H9 (cell line): ENCODE measurements at regions not wholly inside any gene's neighbourhood (a gene's known extent, or its start where the extent isn't known, plus 50 kb on each side); places are given as distances from the start of the nearest gene placed in this dataset.

ENCODE experiments used
- DNase-seq: peaks from one replicate; pipeline ENCODE4 v3.0.0-alpha.2; 2017
- H2AFZ ChIP-seq: one replicate; pipeline ENCODE4 v1.6.1; 2013; ENCODE audit warnings: mild to moderate bottlenecking, low read length, control low read depth, moderate library complexity
- H2AK5ac ChIP-seq: 2 replicates; pipeline ENCODE4 v1.6.1; 2013; ENCODE audit warnings: low read length, control low read depth, mixed read lengths; ENCODE audit not compliant: insufficient read length
- H2BK120ac ChIP-seq: one replicate; pipeline ENCODE4 v1.6.1; 2013; ENCODE audit warnings: low read depth, mild to moderate bottlenecking, low read length, control low read depth, inconsistent platforms; ENCODE audit not compliant: poor library complexity, severe bottlenecking
- H2BK12ac ChIP-seq: 2 replicates; pipeline ENCODE4 v1.6.1; 2013; ENCODE audit warnings: low read length, control low read depth, mixed read lengths, low read depth; ENCODE audit not compliant: insufficient read length
- H2BK15ac ChIP-seq: 2 replicates; pipeline ENCODE4 v1.6.1; 2013; ENCODE audit warnings: low read depth, low read length, control low read depth
- H2BK20ac ChIP-seq: one replicate; pipeline ENCODE4 v1.6.1; 2013; ENCODE audit warnings: low read depth, mild to moderate bottlenecking, low read length, control low read depth, inconsistent platforms; ENCODE audit not compliant: poor library complexity, severe bottlenecking
- H2BK5ac ChIP-seq: 2 replicates; pipeline ENCODE4 v1.6.1; 2013; ENCODE audit warnings: low read length, control low read depth, mixed read lengths; ENCODE audit not compliant: insufficient read length
- H3K14ac ChIP-seq: 2 replicates; pipeline ENCODE4 v1.6.1; 2013; ENCODE audit warnings: low read length, control low read depth; ENCODE audit not compliant: insufficient read depth
- H3K18ac ChIP-seq: 2 replicates; pipeline ENCODE4 v1.6.1; 2013; ENCODE audit warnings: low read depth, mild to moderate bottlenecking, mixed read lengths, low read length, control low read depth; ENCODE audit not compliant: insufficient read length
- H3K23ac ChIP-seq: 2 replicates; pipeline ENCODE4 v1.6.1; 2013; ENCODE audit warnings: low read length, control low read depth, mixed read lengths, low read depth; ENCODE audit not compliant: insufficient read length
- H3K23me2 ChIP-seq: 2 replicates; pipeline ENCODE4 v1.6.1; 2013; ENCODE audit warnings: low read depth, mild to moderate bottlenecking, mixed read lengths, low read length, control low read depth; ENCODE audit not compliant: insufficient read length, poor library complexity, severe bottlenecking
- H3K27ac ChIP-seq: 2 replicates; pipeline ENCODE4 v1.5.1; 2013; ENCODE audit warnings: low read length, control low read depth, mixed read lengths, low read depth; ENCODE audit not compliant: insufficient read length
- H3K27me3 ChIP-seq: 2 replicates; pipeline ENCODE4 v1.6.1; 2013; ENCODE audit warnings: low read length, control low read depth, inconsistent platforms; ENCODE audit not compliant: insufficient read depth
- H3K4ac ChIP-seq: 2 replicates; pipeline ENCODE4 v1.6.1; 2013; ENCODE audit warnings: low read depth, mild to moderate bottlenecking, control low read depth, inconsistent platforms, low read length, moderate library complexity
- H3K4me1 ChIP-seq: 2 replicates; pipeline ENCODE4 v1.6.1; 2013; ENCODE audit warnings: low read length, control low read depth, inconsistent platforms; ENCODE audit not compliant: insufficient read depth
- H3K4me2 ChIP-seq: 2 replicates; pipeline ENCODE4 v1.6.1; 2013; ENCODE audit warnings: low read length, control low read depth, mixed read lengths; ENCODE audit not compliant: insufficient read length, insufficient read depth
- H3K56ac ChIP-seq: 2 replicates; pipeline ENCODE4 v1.6.1; 2013; ENCODE audit warnings: low read depth, mild to moderate bottlenecking, mixed read lengths, low read length, control low read depth; ENCODE audit not compliant: insufficient read length
- H3K79me1 ChIP-seq: 2 replicates; pipeline ENCODE4 v1.6.1; 2013; ENCODE audit warnings: low read depth, mild to moderate bottlenecking, moderate library complexity, low read length, control low read depth, inconsistent platforms; ENCODE audit not compliant: insufficient read depth, poor library complexity, severe bottlenecking
- H3K79me2 ChIP-seq: 2 replicates; pipeline ENCODE4 v1.6.1; 2013; ENCODE audit warnings: low read length, control low read depth, inconsistent platforms; ENCODE audit not compliant: insufficient read depth
- H3K9ac ChIP-seq: 2 replicates; pipeline ENCODE4 v1.6.1; 2013; ENCODE audit warnings: low read length, control low read depth, mixed read lengths; ENCODE audit not compliant: insufficient read length; ENCODE audit errors: extremely low read depth
- H3K9me3 ChIP-seq: one replicate; pipeline ENCODE4 v1.6.1; 2013; ENCODE audit warnings: low read depth, low read length, inconsistent platforms; ENCODE audit not compliant: control insufficient read depth
- H3T11ph ChIP-seq: one replicate; pipeline ENCODE4 v1.6.1; 2013; ENCODE audit warnings: mild to moderate bottlenecking, low read length, control low read depth, inconsistent platforms
- H4K20me1 ChIP-seq: one replicate; pipeline ENCODE4 v1.6.1; 2013; ENCODE audit not compliant: control insufficient read depth, insufficient read length, insufficient read depth
- H4K5ac ChIP-seq: 2 replicates; pipeline ENCODE4 v1.6.1; 2013; ENCODE audit warnings: low read depth, mild to moderate bottlenecking, mixed read lengths, low read length, control low read depth; ENCODE audit not compliant: insufficient read length
- H4K8ac ChIP-seq: replicated peaks from 2 replicates; pipeline ENCODE4 v1.6.1; 2013; ENCODE audit warnings: low read length, control low read depth, mixed read lengths, low read depth; ENCODE audit not compliant: insufficient read length
- H4K91ac ChIP-seq: 2 replicates; pipeline ENCODE4 v1.6.1; 2013; ENCODE audit warnings: low read depth, mild to moderate bottlenecking, moderate library complexity, mixed read lengths, low read length, control low read depth; ENCODE audit not compliant: insufficient read length
- H3K27ac Mint-ChIP-seq, 3 experiments: 2 replicates in 2 of 3; 3 replicates in 1 of 3; pipeline ENCODE4 v1.8.0; 2020 to 2021; ENCODE audit warnings: mixed read lengths in 3 of 3, mild to moderate bottlenecking in 1 of 3, moderate library complexity in 1 of 3
- H3K27me3 Mint-ChIP-seq: 2 replicates; pipeline ENCODE4 v1.8.0; 2021; ENCODE audit warnings: low read depth, mild to moderate bottlenecking, moderate library complexity, mixed read lengths
- H3K36me3 Mint-ChIP-seq, 3 experiments: 2 replicates in 2 of 3; 3 replicates in 1 of 3; pipeline ENCODE4 v1.8.0; 2020 to 2021; ENCODE audit warnings: low read depth in 3 of 3, mixed read lengths in 3 of 3; ENCODE audit not compliant: insufficient read depth in 1 of 3
- H3K4me1 Mint-ChIP-seq, 2 experiments: 2 replicates each; pipeline ENCODE4 v1.8.0; 2020; ENCODE audit warnings: mixed read lengths in 2 of 2
- H3K4me3 Mint-ChIP-seq, 2 experiments: 2 replicates in 1 of 2; 3 replicates in 1 of 2; pipeline ENCODE4 v1.8.0; 2020 to 2021; ENCODE audit warnings: mild to moderate bottlenecking in 2 of 2, mixed read lengths in 2 of 2, moderate library complexity in 1 of 2
- H3K9me3 Mint-ChIP-seq, 2 experiments: 2 replicates in 1 of 2; 3 replicates in 1 of 2; pipeline ENCODE4 v1.8.0; 2020; ENCODE audit warnings: mild to moderate bottlenecking in 2 of 2, mixed read lengths in 2 of 2, moderate library complexity in 1 of 2
- WGBS: extraction: QIAGEN DNeasy Blood & Tissue Kit; methylation state at CpG from one replicate; pipeline ENCODE4 v1.1.7; 2013; ENCODE audit warnings: missing lambda C conversion rate, low lambda C conversion rate, mixed read lengths; ENCODE audit not compliant: insufficient read length; ENCODE audit errors: extremely low coverage; 5-methylcytosine and 5-hydroxymethylcytosine counted together
- TF ChIP-seq, protein P1 (sequence below): fragments of 200-600 bp; sonication (generic); conservative IDR thresholded peaks from 3 replicates; pipeline ENCODE4 v1.8.0; 2021; ENCODE audit warnings: antibody characterized with exemption, mild to moderate bottlenecking

DNA sequence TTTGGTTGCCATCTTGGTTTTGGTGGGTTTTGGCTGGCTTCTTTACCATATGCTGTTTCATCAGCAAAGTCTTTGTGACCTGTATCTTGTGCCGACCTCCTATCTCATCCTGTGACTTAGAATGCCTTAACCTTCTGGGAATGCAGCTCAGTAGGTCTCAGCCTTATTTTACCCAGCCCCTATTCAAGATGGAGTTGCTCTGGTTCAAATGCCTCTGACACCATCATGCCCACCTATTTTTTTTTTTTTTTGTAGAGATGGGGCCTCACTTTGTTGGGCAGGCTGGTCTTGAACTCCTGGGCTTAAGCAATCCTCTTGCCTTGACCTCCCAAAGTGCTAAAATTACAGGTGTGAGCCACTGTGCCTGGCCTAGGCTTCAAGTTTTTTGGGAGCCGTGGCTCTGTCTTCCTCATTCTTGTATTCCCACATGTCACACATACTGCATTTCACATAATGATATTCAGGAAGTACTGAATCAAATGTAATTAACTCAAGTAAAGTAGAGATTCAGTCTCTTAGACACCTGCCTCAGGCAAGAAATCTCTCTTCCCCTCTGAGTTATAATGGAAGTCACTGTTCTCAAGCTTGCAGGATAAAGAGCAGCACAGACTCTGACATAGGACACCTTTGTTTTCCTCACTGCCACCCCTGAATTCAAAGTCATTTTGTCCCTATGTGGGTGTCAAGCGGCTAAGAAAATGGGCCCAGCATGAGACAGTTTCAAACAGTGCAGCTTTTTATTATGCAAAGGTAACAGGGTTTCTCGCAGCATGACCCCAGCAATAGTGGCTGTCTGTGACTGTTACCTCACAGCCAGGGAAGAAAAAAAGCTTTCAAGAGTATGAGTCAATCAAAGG is 159.0 kb downstream of the PTPN11 start:
- Histone ChIP-seq H4K5ac (no peak overlapping the region), H3K4ac (no peak overlapping the region), H2AK5ac (no peak overlapping the region), H3K56ac (no peak overlapping the region), H3K18ac (no peak overlapping the region), H4K20me1 (no peaks in the 10 kb centered on the region), H3K27me3 (peaks cover 32% of the 10 kb centered on the region; the same call in 1 of the 2 replicates), H4K91ac (no peak overlapping the region), H3K9ac (no peak overlapping the region), H3K27ac (no peak overlapping the region), H2AFZ (no peak overlapping the region), H3K4me1 (0 out of 2 replicates have a peak, but pooled peaks cover 3% of the 10 kb centered on the region), H3K9me3 (no peaks in the 10 kb centered on the region), H2BK15ac (no peak overlapping the region), H2BK120ac (no peak overlapping the region), H2BK20ac (no peak overlapping the region), H3K79me1 (no peaks in the 10 kb centered on the region), H3K23ac (no peak overlapping the region), H3K4me2 (peak overlapping the region; percentile 20), H3K14ac (no peak overlapping the region), H3K79me2 (no peaks in the 10 kb centered on the region), H4K8ac (no peak overlapping the region), H2BK5ac (no peak overlapping the region), H3T11ph (no peak overlapping the region), H2BK12ac (no peak overlapping the region), H3K23me2 (no peaks in the 10 kb centered on the region)
- peak; percentile 83 for DNase-seq
- peaks cover 0 to 7% of the 10 kb centered on the region in 2 experiments; a peak in 1 of 5 replicates for H3K9me3 Mint-ChIP-seq
- H3K27ac Mint-ChIP-seq: peak overlapping the region in 2 of 3 experiments; percentile 25 to 69; a peak in 4 of 7 replicates
- H3K4me3 Mint-ChIP-seq: peak overlapping the region in 1 of 2 experiments; percentile 20; a peak in 1 of 5 replicates
- H3K4me1 Mint-ChIP-seq: peaks cover 27 to 42% of the 10 kb centered on the region in 2 experiments
- no CpG with 5 or more reads among the region's 4 CpGs for WGBS
- TF ChIP-seq, protein P1, sequence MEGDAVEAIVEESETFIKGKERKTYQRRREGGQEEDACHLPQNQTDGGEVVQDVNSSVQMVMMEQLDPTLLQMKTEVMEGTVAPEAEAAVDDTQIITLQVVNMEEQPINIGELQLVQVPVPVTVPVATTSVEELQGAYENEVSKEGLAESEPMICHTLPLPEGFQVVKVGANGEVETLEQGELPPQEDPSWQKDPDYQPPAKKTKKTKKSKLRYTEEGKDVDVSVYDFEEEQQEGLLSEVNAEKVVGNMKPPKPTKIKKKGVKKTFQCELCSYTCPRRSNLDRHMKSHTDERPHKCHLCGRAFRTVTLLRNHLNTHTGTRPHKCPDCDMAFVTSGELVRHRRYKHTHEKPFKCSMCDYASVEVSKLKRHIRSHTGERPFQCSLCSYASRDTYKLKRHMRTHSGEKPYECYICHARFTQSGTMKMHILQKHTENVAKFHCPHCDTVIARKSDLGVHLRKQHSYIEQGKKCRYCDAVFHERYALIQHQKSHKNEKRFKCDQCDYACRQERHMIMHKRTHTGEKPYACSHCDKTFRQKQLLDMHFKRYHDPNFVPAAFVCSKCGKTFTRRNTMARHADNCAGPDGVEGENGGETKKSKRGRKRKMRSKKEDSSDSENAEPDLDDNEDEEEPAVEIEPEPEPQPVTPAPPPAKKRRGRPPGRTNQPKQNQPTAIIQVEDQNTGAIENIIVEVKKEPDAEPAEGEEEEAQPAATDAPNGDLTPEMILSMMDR: no peak
- H3K36me3 Mint-ChIP-seq: no peaks in the 10 kb centered on the region
- peaks cover 87% of the 10 kb centered on the region for H3K27me3 Mint-ChIP-seq
